HG02981 (cell line): ENCODE measurements at regions not wholly inside any gene's neighbourhood (a gene's known extent, or its start where the extent isn't known, plus 50 kb on each side); places are given as distances from the start of the nearest gene placed in this dataset.
"Not testable (repeated sequence)": the region's sequence is repeated elsewhere in the genome, so short reads cannot be mapped to it uniquely, and the experiment has no call there.

Experiments used
- ATAC-seq: cut with Tn5 transposase; IDR thresholded peaks from one replicate; pipeline ENCODE4 v1.9.1; 2021; ENCODE audit warnings: mild to moderate bottlenecking, moderate library complexity; ENCODE audit not compliant: unreplicated experiment

DNA sequence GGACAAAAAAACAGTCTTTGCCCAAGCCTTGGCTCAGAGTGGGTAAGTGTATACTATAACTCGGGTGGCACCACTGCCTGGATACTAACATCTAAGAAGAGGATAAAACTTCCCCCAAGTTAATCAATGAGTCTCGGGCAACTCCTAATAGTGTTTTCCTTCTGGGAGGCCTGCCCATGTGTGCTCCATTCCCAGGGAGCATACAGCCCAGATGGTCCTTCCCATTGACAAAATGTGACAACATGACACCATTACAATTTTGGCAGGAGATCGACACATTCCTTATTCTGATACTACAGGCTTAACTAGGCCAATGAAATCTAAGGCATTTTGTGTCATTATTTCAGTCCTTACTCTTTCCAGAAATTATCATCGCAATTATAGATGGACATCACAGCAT is 52.7 kb upstream of the CRIM1 start:
- no peak for ATAC-seq

DNA sequence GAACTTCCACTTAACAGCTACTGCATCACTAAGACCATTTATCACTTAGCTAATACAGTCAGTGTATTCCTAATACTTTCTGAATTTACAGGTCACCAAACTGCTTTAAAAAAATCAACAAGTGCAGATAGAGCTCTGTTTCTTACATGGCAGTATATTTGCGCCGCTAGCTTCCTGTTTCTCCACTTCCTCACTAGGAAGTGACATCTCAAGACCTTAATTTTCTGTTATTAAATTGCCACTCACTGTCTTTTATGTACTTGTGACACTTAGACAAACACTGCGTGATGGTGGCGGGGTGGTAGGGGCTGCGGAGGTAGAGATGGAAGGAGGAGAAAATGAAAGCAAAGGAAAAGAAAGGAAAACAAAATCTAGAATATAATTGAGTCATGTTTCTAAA is 53.7 kb upstream of the CRIM1 start:
- no peak for ATAC-seq

DNA sequence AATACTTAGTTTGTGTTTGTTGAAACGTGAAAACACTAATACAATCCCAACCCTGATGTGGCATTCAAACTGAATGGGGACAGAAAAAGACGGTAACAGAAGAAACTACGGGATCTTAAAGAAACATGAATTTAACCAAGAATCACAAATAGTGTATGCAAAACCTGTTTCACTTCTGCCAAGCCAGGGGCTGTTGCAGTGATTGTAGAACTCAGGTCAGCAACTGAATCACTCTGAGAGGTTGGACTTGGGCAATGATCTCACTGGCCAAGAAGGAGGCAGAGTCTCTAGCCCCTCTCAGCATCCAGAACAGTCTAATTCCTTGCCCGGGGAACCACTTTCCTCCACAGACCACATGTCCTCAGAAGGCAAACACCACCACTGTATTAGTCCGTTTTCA is 54.9 kb upstream of the CRIM1 start:
- ATAC-seq, result no peak

DNA sequence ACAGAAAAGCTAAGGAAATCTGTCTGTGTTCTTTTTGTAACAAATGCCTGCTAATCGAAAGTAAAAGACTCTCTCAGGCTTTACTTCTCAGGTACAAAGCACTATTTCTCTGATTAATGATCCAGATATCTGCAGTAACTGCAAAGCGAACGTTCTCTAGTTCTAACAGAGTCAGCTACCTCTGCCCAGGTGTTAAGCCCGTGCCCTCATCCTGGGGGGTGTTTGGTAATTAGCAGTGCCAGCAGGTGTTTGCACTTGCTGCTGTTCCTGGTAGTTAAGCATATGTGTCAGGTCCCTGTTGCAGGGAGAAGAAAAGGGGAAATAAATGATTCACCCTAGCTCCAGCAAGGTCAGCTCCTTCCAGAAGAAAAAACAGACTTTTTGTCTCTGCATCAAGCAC is 58.8 kb upstream of the CRIM1 start:
- ATAC-seq, result no peak

DNA sequence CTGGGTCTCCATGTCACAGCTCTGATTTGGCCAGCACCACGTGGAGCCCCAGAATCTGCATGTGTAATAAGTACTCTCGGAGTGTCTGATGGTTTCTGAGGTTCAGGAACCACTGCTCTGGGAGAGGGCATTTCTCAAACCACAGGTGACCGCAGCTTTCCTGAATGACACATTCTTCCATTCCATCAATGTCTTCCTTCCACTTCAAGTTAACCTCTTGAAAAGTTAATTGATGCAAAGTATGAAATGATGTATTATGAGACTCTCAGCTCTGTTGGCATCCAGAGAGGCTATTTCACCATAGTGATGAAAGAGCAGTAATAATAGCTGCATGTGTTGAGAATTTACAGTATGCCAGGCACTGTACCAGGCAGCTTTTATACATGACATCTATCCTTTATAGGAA is 61.3 kb upstream of the CRIM1 start:
- ATAC-seq, result no peak

DNA sequence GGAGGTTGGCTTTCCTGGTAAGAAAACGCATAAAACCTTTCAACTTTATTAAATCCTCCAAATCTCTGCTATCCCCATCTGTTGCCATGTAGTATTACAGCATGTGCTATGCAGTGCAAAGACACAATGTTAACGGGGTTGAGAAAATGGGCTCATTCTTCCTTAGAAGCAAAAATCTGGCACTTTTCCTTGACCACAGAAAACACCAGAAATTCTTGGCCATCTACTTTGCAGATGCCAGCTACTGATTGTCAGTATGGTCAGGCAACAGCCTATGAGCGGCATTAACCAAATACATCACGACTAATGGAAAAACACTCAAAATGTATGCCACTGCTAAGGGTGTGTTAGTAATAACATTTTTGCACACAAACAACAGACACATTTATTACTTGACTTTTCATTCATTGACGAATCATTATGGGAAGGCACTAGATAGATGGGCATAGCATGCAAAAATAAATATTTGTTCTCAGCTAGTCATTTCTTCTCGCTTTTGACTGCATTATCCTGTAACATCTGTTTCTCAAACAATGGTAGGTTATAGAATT is 65.2 kb upstream of the CRIM1 start:
- ATAC-seq, result no peak

DNA sequence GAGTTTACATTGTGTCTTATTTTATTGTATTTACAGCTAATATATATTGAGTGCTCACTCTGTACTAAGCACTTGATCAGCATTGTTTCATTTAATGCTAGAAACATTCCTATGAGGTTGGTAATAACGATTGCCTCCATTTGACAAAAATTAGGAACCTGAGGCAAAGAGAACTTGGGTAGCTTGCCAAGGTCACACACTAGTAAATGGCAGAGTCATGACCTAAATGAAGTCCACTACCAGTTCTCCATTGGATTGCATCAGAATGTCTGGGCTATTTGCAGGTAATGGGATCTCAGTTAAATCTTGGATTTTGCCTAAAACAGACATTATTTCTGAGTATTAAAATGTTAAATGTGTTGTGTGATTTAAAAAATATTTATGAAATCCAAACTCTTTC is 65.8 kb upstream of the CRIM1 start:
- ATAC-seq, result no peak

DNA sequence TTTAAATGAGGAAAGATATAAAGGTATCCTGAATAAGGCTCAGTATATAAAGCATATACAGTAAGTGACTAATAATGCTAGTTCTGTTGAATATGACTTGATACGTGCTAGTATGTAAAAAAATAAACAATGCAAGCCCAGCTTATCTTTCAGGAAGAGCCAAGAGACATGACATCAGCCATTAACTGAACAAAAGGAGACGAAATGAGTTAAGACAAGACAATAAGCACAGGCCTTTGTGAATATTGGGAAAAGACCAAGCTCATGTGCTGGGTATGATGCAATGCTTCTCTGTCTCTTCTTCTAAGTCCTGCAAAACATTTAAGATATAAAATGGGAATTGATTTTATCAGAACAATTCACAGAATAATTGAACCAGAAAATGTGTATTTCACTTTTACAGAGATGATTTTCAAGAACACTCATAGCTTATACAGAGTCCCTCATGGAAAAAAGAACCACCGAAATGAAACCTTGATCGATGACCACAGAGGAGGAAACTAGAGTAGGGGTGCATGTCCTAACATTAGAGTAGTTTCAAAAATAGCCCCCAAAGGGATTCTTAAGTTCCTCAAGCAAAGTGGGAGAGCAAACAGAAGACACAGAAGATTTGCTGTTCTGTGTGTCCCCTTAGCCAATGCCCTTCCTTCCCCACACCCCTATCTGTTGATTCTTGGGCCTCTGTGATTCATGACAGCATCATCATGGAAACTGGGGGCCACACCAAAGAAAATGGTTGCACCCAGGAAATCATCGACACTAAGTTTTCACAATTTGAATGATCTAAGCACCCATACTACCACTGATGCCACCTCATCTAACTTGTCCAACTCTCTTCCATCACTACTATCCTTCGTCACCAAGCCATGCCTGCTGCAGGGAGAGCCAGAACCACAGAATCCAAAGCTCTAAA is 68.0 kb upstream of the CRIM1 start:
- ATAC-seq, result peak; percentile 65

DNA sequence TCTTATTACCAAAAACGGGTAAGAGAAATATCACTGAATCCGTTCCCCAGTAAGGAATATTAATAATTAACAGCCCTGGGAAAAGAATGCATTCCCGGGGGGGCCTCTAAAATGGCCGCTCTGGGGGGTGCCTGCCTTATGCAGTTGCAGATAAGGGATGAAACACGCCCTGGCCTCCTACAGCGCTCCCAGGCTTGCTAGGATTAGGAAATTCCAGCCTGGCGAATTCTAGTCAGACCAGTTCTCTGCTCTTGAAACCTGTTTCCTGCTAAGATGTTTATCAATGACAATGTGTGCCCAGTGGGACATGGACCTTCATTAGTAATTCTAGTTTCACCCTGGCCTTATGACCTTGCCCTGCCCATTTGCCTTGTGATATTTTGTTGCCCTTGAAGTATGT is 76.1 kb upstream of the CRIM1 start:
- not testable (repeated sequence) for ATAC-seq

DNA sequence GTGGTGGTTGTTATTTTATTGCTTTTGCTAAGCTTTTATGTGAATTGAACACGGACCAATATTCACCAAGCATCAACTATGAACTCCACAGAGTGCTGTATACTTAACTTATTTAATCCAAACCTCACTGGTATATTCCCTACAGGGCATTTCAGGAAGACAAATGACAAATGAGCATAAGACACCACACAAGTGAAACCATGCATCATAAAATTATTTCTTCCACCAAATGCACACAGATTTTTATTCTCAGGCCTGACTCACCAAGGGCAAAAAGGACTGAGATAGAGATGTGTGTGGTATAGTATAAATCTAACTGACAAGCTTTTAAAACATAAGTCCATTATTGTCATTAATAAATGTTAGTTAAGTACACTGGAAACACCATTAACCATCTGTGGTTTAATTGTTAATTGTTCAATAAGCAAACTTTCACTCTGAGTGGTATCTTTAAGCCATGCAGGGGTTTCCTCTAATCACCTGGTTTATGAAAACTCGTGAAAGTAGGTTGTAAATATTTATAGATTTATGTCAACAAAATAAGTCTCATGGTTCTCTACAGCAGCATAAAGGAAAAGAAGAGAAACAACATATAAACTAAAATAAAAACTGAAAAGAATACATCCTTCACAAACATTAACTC is 77.6 kb upstream of the CRIM1 start:
- ATAC-seq, result no peak

DNA sequence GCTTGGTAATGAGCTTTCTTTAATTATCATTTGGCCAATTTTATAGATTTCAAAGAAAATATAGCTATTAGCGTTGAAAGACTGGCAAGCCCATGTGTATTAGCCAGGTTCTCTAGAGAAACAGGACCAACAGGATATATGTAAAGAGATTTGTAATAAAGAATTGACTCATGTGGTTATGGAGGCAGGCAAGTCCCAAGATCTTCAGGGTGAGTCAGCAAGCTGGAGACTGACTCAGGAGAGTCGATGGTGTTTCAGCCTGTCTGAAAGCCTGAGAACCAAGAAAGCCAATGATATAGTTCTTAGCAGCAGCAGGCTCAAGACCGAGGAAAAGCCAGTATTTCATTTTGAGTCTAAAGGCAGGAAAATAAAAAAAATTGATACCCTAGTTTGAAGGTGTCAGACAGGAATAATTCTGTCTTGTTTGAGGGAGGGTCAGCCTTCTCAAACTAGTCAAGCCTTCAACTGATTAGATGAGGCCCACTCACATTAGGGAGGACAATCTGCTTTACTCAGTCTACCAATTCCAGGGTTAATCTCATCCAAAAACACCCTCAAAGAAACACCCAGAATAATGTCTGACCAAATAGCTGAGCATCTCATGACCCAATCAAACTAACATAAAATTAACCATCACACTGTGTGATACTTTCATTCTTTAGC is 78.3 kb upstream of the CRIM1 start:
- peak; percentile 82 for ATAC-seq

DNA sequence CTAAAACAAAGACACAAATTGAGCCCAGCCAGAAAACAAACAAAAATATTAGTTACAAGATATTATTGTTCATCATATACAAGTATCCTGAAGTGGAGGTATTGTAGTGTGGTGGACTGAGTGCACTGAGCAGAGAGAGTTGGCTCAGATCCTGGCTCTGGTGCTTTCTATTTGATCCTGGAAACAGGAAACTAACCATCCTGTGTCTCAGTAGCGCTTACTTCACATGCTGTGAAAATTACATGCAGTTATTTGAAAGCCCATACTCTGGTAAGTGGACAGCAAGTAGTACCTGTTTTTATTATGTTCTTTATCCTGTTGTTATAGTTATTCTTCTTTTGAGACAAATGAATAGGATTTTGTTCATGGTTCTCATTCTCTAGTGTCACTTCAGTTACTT is 84.3 kb upstream of the CRIM1 start:
- ATAC-seq, result no peak

DNA sequence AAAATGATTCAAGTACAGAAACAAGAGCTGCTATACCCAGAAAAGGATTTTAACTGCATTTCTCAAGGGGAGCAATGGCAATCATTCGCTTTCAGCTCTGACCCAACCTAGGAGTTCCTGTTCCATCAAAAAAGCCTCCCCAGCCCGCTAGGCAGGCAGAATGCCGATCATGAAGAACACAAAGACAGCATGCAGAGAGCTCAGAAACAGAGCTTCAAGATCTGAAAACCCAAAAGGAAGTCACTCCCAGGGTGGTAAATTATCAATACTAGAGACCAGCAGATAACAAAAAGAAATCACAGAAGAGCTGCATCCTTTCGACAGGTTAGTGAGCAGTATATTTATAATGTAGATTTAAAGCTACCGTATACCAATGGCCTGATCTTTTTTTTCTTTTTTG is 84.8 kb upstream of the CRIM1 start:
- ATAC-seq, result no peak

DNA sequence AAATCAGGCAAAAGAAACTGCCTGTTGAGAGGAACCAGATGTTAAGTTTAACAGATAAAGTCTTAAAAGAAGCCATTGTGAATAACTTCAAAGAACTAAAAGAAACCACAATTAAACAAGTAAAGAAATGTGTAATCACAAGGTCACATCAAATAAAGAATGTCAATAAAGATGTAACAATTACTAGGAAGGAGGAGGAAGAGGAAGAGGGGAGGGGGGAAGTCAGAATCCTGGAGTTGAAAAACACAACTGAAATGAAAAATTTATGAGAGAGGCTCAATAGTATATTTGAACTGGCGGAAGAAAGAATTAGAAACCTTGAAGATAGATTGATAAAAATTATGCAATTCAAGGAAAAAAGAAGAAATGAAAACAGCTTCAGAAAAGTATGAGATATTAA is 88.4 kb upstream of the CRIM1 start:
- no peak for ATAC-seq

DNA sequence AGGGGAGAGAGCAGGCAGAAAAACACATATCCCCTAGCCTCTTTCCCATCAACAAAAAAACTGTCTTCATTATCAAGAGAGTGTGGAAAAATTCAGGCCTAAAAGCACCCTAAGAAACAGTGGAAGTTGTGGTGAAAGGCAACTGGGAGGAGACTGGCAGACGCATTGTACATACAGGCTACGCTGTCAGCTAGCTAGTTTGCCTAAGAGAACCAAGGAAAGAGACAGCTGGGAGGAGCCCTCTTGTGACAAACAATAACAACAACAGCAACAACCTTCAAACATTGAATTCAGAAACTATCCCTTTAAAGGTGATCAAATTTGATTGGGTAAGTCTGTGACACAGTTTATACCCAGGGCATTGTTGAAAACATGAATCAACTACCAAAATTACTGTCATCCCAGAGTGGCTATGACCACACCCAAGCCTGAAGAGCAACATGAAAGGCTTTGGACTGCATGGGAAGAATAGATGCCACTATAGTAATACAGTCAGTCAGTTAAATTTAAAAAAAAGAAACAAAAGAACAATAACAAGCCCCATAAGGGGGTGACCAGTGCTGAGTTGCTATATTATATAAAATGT is 88.9 kb upstream of the CRIM1 start:
- no peak for ATAC-seq

DNA sequence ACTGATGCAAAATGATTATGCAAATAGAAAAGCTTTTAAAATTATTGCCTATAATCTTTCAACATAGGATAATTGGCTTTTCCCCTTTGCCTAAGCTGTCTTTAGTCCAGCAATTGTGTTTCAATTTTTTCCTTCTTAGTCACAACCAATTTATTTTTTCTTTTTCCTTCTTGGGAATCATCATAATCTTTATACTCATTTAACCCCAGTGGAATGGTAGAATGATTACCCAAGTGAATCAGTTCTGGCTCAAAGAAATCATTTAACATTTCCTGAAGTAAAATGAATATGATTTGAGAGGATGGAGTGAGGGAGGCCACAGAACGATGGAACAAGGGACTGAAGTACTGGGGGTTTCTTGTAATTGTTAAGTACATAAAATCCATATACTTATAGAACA is 93.0 kb upstream of the CRIM1 start:
- no peak for ATAC-seq

DNA sequence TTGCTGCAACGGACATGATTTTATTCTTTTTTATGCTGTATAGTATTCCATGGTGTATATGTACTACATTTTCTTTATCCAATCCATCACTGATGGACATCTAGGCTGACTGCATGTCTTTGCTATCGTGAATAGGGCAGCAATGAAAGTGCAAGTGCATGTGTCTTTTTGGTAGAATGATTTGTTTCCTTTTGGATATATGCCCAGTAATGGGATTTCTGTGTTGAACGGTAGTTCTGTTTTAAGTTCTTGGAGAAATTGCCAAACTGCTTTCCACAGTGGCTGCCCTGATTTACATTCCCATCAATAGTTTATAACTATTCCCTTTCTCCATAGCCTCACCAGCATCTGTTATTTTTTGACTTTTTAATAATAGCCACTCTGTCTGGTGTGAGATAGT is 99.7 kb upstream of the CRIM1 start:
- no peak for ATAC-seq

DNA sequence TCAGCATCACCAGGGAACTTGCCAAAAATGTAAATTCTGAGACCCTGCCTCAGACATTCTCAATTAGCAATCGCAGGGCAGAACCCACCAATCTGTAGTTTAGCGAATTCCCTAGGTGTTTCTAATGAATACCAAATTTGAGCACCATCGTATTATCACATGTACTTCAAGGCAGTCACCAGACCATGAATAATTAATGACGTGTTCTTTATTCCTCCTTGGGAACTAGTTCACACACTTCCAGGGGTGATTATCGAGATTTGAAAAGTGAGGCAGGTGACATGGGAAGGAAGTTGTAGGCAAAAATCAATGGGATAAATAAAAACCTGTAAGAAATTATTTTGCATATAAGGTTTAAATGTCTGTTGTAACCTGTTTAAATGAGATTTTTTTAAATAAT is 102.5 kb upstream of the CRIM1 start:
- ATAC-seq, result no peak

DNA sequence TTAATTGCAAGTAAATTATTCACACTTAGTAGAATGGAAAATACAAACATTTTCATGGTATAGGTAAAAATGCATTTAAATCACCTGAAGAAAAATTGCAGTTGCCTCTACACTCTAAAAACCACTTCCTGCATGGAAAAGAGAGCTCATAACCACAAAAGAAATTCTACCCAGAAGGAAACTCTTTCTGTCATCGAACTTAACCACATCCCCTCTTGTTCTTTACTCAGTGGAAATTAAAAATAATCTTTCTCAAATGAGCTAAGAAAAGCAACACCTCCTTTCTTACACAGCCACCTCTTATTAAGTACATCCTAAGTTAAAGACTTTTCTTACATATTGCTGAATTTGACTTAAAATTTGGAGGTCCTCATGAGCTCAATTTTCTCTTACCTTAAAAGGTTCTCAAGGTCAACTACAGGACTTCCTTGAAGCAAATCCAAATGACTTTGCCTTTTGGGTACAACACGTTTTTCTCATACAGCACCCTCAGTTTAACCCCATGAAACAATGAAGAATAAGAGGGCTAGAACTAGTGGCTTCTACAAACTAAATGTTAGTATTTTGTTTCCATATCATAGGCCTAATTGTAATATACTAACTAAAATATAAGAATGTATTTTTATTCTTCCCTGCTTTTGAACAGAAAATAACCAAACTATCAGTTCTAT is 109.1 kb upstream of the CRIM1 start:
- peak; percentile 80 for ATAC-seq

DNA sequence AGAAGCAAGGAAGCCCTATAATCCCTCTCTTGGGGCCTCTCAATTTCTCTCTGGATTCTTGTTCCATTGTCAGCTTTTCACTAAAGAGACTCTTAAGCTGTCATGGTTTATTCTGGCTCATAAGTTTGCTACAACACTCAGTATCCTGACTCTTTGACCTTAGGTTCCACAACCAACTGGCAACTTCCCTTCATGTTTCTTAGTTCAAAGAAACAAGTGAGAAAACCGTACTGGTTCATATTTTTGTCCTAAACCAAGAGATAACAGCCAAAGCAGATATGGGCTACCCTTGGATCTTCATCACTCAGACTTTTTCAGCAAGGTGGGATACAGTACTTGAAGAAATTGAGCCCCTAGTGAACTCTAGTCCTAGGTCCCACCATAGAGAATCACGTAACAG is 109.9 kb upstream of the CRIM1 start:
- no peak for ATAC-seq

DNA sequence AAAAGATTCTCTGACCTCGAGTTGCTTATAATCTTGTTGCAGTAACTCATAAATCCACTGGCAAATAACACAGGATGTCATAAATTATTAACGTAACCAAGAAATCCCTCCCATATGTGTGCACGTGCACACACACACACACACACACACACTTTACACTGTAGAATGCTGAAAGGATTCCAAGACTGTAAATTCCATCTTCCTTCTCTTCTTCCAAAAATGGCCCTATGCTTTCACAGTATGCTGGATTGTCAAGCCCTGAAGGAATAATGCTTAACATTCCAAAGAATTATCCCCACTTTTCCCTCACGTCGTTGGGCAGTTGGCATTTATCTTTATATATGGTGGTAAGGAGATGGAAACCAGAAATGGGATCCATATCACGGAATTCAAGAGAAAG is 117.5 kb upstream of the CRIM1 start:
- ATAC-seq, result no peak
